ENCODE measurements at regions not wholly inside any gene's neighbourhood (a gene's known extent, or its start where the extent isn't known, plus 50 kb on each side); places are given as distances from the start of the nearest gene placed in this dataset.

- Histone ChIP-seq H2BK120ac (replicated peaks; ENCODE audit: low read depth, low read length) (no peak overlapping the region), H4K5ac (ENCODE audit: insufficient read length, low read depth, low read length) (no peak overlapping the region), H3K4me2 (ENCODE audit: insufficient read depth in 1 of 2, low read depth in 2 of 2, low read length in 2 of 2) (no peak overlapping the region), H3K9ac (replicated peaks in 1 of 4; ENCODE audit: extremely low read depth in 1 of 4, low read depth in 3 of 4, low read length in 3 of 4) (no peak overlapping the region), H3K23me2 (ENCODE audit: low read depth, low read length) (no peaks in the 10 kb centered on the region), H2AK5ac (ENCODE audit: low read depth, low read length) (no peak overlapping the region), H3K23ac (ENCODE audit: insufficient read length) (no peak overlapping the region), H3K4ac (replicated peaks; ENCODE audit: insufficient read length, low read depth, low read length) (no peak overlapping the region), H2BK12ac (ENCODE audit: low read depth, low read length) (no peak overlapping the region), H2AFZ (ENCODE audit: low read length) (no peak overlapping the region), H3K4me1 (replicated peaks in 1 of 4; ENCODE audit: control insufficient read depth in 3 of 4, insufficient read depth in 4 of 4, low read length in 3 of 4) (peaks cover 0 to 6% (median 1%) of the 10 kb centered on the region in 4 experiments; a peak in 2 of 7 replicates), H2BK20ac (ENCODE audit: low read length) (no peak overlapping the region), H3K79me2 (ENCODE audit: control insufficient read depth in 1 of 2, insufficient read depth in 2 of 2, low read length in 2 of 2) (peaks cover 55 to 96% of the 10 kb centered on the region in 2 experiments), H3K27ac (ENCODE audit: low read depth, low read length) (no peak overlapping the region), H2BK5ac (ENCODE audit: low read depth, low read length) (no peak overlapping the region), H4K91ac (replicated peaks; ENCODE audit: insufficient read length, low read length) (no peak overlapping the region), H3K79me1 (ENCODE audit: low read depth, low read length) (0 out of 2 replicates have a peak, but pooled peaks cover 9% of the 10 kb centered on the region), H3K18ac (ENCODE audit: extremely low read depth, low read length) (no peak overlapping the region), H4K20me1 (replicated peaks in 1 of 2; ENCODE audit: control insufficient read depth in 1 of 2, insufficient read depth in 2 of 2, low read length in 2 of 2) (peaks cover 15 to 24% of the 10 kb centered on the region in 2 experiments), H3K4me3 (ENCODE audit: extremely low read depth in 1 of 4, insufficient read depth in 2 of 4, low read depth in 3 of 4, low read length in 4 of 4) (no peak overlapping the region), H3K36me3 (ENCODE audit: control insufficient read depth in 2 of 4, insufficient read depth in 4 of 4, low read length in 3 of 4) (peaks cover 0 to 7% (median 0%) of the 10 kb centered on the region in 4 experiments; a peak in 3 of 8 replicates), H3K14ac (ENCODE audit: insufficient read length) (no peak overlapping the region), H3K9me3 (ENCODE audit: insufficient read depth in 2 of 2, low read depth in 1 of 2, low read length in 1 of 2) (no peaks in the 10 kb centered on the region), H2BK15ac (ENCODE audit: low read length) (no peak overlapping the region), H4K8ac (ENCODE audit: extremely low read depth, insufficient read depth, low read length) (no peak overlapping the region), H3K27me3 (replicated peaks in 1 of 4; ENCODE audit: control insufficient read depth in 3 of 4, extremely low read depth in 1 of 4, insufficient read depth in 3 of 4, low read length in 3 of 4) (no peaks in the 10 kb centered on the region), H3K56ac (replicated peaks; ENCODE audit: insufficient read length, low read depth, low read length) (no peak overlapping the region)
- ChIA-PET POLR2A (ENCODE audit: partially characterized antibody) (no interaction called here), CTCF (ENCODE audit: partially characterized antibody) (no interaction called here)
- no peak for DNase-seq (ENCODE audit: low read depth in 1 of 2, low spot score in 2 of 2)
- FAIRE-seq, result no peak
- TF ChIP-seq MAX (IDR thresholded peaks at IDR 0.05) (no peak), HDAC2 (IDR thresholded peaks at IDR 0.05; ENCODE audit: borderline replicate concordance in 1 of 2, low read depth in 2 of 2, low read length in 2 of 2) (no peak), E2F6 (IDR thresholded peaks at IDR 0.05) (no peak), NANOG (IDR thresholded peaks at IDR 0.05; ENCODE audit: insufficient read depth, low read depth, low read length, poor library complexity, severe bottlenecking) (no peak), SP1 (IDR thresholded peaks at IDR 0.05; ENCODE audit: low read depth, low read length) (no peak), RAD21 (IDR thresholded peaks at IDR 0.05 in 1 of 2, conservative IDR thresholded peaks at IDR 0.05 in 1 of 2; ENCODE audit: low read depth in 2 of 2, low read length in 2 of 2) (no peak), SIN3A (conservative IDR thresholded peaks at IDR 0.05 in 1 of 2, IDR thresholded peaks at IDR 0.05 in 1 of 2; ENCODE audit: low read depth in 1 of 2, low read length in 2 of 2) (no peak), SRF (IDR thresholded peaks at IDR 0.05; ENCODE audit: low read depth, low read length) (no peak), EGR1 (IDR thresholded peaks at IDR 0.05; ENCODE audit: borderline replicate concordance, low read depth, low read length) (no peak), PHF8 (conservative IDR thresholded peaks at IDR 0.05; ENCODE audit: low read depth, low read length) (no peak), CEBPB (IDR thresholded peaks at IDR 0.05; ENCODE audit: low read depth, low read length) (no peak), POLR2AphosphoS5 (IDR thresholded peaks at IDR 0.05; ENCODE audit: low read depth, low read length) (no peak)
- 61% methylated on average over 1 of the region's 1 CpG; no CpG with 5 or more reads in 1 of the 2 experiments for WGBS, 2 experiments (ENCODE audit: extremely low coverage in 1 of 2, insufficient coverage in 1 of 2, insufficient read length in 1 of 2, insufficient replicate concordance in 2 of 2, low coverage in 1 of 2, low lambda C conversion rate in 2 of 2, missing lambda C conversion rate in 1 of 2)
These were observed 413.9 kb downstream of the SHQ1 start for GRCh38 chr3:72434296-72434695.

Measured in H1 (cell line).